Ishikawa (cell line): ENCODE measurements at regions not wholly inside any gene's neighbourhood (a gene's known extent, or its start where the extent isn't known, plus 50 kb on each side); places are given as distances from the start of the nearest gene placed in this dataset.

Experiments
- CEBPB ChIP-seq: IDR thresholded peaks from 2 replicates; pipeline ENCODE4 v1.6.1; 2012
- CREB1 ChIP-seq: IDR thresholded peaks from 2 replicates; pipeline ENCODE4 v1.6.1; 2012; ENCODE audit warnings: low read depth
- EP300 ChIP-seq: IDR thresholded peaks from 2 replicates; pipeline ENCODE4 v1.6.1; 2012; ENCODE audit warnings: borderline replicate concordance
- FOXM1 ChIP-seq: IDR thresholded peaks from 2 replicates; pipeline ENCODE4 v1.6.1; 2012; ENCODE audit warnings: low read depth, borderline replicate concordance
- MAX ChIP-seq: IDR thresholded peaks from 2 replicates; pipeline ENCODE4 v1.6.1; 2012
- RAD21 ChIP-seq: IDR thresholded peaks from 2 replicates; pipeline ENCODE4 v1.6.1; 2012; ENCODE audit warnings: low read depth
- TCF12 ChIP-seq: IDR thresholded peaks from 2 replicates; pipeline ENCODE4 v1.6.1; 2012; ENCODE audit warnings: low read depth

- no peak for TF ChIP-seq MAX
- no peak for TF ChIP-seq CREB1
- TF ChIP-seq EP300: no peak
- TF ChIP-seq RAD21: no peak
- no peak for TF ChIP-seq CEBPB
- no peak for TF ChIP-seq FOXM1
- no peak for TF ChIP-seq TCF12
Observed at GRCh38 chr4:23952258-23952657, 62.4 kb upstream of the PPARGC1A start.
